ENCODE measurements at regions not wholly inside any gene's neighbourhood (a gene's known extent, or its start where the extent isn't known, plus 50 kb on each side); places are given as distances from the start of the nearest gene placed in this dataset.

DNA sequence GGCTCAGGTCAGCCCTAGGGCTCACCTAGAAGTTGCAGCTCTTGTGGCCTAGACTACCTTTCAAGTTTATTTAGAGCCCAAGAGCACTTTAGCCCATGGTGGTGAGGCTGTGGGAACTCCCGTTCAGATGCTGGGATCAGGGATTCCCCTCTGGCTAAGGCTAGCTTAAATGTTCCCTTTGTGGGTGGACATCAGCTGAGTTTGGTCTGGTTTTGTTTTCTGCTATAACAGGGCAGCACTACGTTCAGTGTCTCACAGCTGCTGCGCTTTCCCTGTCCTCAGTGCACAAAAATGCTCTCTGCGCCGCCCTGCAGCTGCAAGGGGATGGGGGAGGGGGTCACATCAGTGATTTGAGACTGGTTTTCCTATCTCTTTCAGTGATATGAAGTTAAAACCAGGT lies 170.5 kb upstream of the KCNJ3 start:
- Histone ChIP-seq H4K20me1 (ENCODE audit: low read depth, low read length) (no peaks in the 10 kb centered on the region), H3K27ac (ENCODE audit: low read depth, low read length) (no peak overlapping the region), H3K9me3 (ENCODE audit: insufficient read depth, low read length) (no peaks in the 10 kb centered on the region), H2AFZ (ENCODE audit: low read depth, low read length, severe bottlenecking) (no peak overlapping the region), H3K4me2 (ENCODE audit: low read depth, low read length, poor library complexity, severe bottlenecking) (no peak overlapping the region), H3K9me2 (replicated peaks; ENCODE audit: insufficient read depth, low read length) (no peaks in the 10 kb centered on the region; the same call in 1 of the 2 replicates), H3K9ac (ENCODE audit: low read length) (no peak overlapping the region), H3K4me3 (ENCODE audit: insufficient read depth, low read length, poor library complexity, severe bottlenecking) (no peak overlapping the region), H3F3A (ENCODE audit: insufficient read depth) (no peaks in the 10 kb centered on the region), H3K36me3 (ENCODE audit: low read length) (no peaks in the 10 kb centered on the region), H3K27me3 (ENCODE audit: low read length) (no peaks in the 10 kb centered on the region), H3K79me2 (ENCODE audit: insufficient read depth, low read length) (no peaks in the 10 kb centered on the region)
- TF ChIP-seq EZH2phosphoT487 (conservative IDR thresholded peaks at IDR 0.05; ENCODE audit: low read length): no peak
- TF ChIP-seq, protein P1, sequence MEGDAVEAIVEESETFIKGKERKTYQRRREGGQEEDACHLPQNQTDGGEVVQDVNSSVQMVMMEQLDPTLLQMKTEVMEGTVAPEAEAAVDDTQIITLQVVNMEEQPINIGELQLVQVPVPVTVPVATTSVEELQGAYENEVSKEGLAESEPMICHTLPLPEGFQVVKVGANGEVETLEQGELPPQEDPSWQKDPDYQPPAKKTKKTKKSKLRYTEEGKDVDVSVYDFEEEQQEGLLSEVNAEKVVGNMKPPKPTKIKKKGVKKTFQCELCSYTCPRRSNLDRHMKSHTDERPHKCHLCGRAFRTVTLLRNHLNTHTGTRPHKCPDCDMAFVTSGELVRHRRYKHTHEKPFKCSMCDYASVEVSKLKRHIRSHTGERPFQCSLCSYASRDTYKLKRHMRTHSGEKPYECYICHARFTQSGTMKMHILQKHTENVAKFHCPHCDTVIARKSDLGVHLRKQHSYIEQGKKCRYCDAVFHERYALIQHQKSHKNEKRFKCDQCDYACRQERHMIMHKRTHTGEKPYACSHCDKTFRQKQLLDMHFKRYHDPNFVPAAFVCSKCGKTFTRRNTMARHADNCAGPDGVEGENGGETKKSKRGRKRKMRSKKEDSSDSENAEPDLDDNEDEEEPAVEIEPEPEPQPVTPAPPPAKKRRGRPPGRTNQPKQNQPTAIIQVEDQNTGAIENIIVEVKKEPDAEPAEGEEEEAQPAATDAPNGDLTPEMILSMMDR (IDR thresholded peaks at IDR 0.05; ENCODE audit: insufficient read depth, low read length, poor library complexity, severe bottlenecking): no peak

DNA sequence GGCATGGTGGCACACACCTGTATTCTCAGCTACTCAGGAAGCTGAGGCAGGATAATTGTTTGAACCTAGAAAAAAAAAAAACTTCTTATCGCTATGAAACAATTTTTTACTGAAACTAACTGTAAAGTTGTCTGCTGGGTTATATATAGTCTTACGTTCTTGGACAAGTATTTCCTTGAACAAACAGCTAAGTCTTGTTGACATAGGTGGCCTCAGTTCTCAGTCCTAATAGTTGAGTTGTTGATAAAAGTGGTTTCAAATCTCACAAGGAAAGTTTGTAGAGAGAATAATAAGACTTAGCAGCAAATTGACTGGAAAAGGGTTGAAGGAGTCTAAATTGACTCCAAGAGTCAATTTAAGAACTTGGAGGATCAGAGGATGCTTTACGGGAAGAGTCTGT lies 166.5 kb upstream of the KCNJ3 start:
- no peaks in the 10 kb centered on the region for H3K9me3 ChIP-seq (ENCODE audit: insufficient read depth, low read length)
- no peak overlapping the region for H3K4me2 ChIP-seq (ENCODE audit: low read depth, low read length, poor library complexity, severe bottlenecking)
- no peaks in the 10 kb centered on the region for H3K27me3 ChIP-seq (ENCODE audit: low read length)
- no peaks in the 10 kb centered on the region; the same call in 1 of the 2 replicates for H3K9me2 ChIP-seq (replicated peaks; ENCODE audit: insufficient read depth, low read length)
- no peaks in the 10 kb centered on the region for H3K79me2 ChIP-seq (ENCODE audit: insufficient read depth, low read length)
- no peak overlapping the region for H3K27ac ChIP-seq (ENCODE audit: low read depth, low read length)
- TF ChIP-seq, protein P1 (IDR thresholded peaks at IDR 0.05; ENCODE audit: insufficient read depth, low read length, poor library complexity, severe bottlenecking): no peak
- no peak for TF ChIP-seq EZH2phosphoT487 (conservative IDR thresholded peaks at IDR 0.05; ENCODE audit: low read length)
- no peak overlapping the region for H3K9ac ChIP-seq (ENCODE audit: low read length)
- H3K36me3 ChIP-seq (ENCODE audit: low read length): no peaks in the 10 kb centered on the region
- H4K20me1 ChIP-seq (ENCODE audit: low read depth, low read length): no peaks in the 10 kb centered on the region
- H3K4me3 ChIP-seq (ENCODE audit: insufficient read depth, low read length, poor library complexity, severe bottlenecking): no peak overlapping the region
- H2AFZ ChIP-seq (ENCODE audit: low read depth, low read length, severe bottlenecking): no peak overlapping the region
- no peaks in the 10 kb centered on the region for H3F3A ChIP-seq (ENCODE audit: insufficient read depth)

DNA sequence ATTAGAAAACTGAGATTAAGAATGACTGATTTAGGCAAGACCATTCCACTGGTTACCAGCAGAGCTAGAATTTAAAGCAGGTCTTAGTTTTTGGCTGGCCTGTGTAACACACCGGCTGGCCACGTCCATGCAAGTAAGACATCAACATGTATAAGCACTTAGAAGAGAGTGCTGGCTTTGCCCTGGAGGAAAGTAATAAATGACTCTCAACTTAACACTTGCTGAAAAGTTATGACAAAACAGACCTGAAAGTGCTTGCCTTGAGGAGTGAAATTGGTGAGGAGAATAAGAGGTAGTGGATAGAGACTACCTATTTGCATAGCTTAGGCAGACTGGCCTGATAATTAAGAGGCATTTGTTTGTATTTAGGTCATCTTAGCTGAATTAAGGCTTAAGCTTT lies 165.7 kb upstream of the KCNJ3 start:
- TF ChIP-seq, protein P1 (IDR thresholded peaks at IDR 0.05; ENCODE audit: insufficient read depth, low read length, poor library complexity, severe bottlenecking): no peak
- TF ChIP-seq EZH2phosphoT487 (conservative IDR thresholded peaks at IDR 0.05; ENCODE audit: low read length): no peak
- Histone ChIP-seq H3K4me2 (ENCODE audit: low read depth, low read length, poor library complexity, severe bottlenecking) (no peak overlapping the region), H3K9me2 (replicated peaks; ENCODE audit: insufficient read depth, low read length) (no peaks in the 10 kb centered on the region; the same call in 1 of the 2 replicates)

More for the DNA sequence above, 165.7 kb upstream of the KCNJ3 start:
- H2AFZ ChIP-seq (ENCODE audit: low read depth, low read length, severe bottlenecking): no peak overlapping the region
- no peaks in the 10 kb centered on the region for H3K79me2 ChIP-seq (ENCODE audit: insufficient read depth, low read length)
- no peaks in the 10 kb centered on the region for H3K36me3 ChIP-seq (ENCODE audit: low read length)
- H3F3A ChIP-seq (ENCODE audit: insufficient read depth): no peaks in the 10 kb centered on the region
- no peaks in the 10 kb centered on the region for H4K20me1 ChIP-seq (ENCODE audit: low read depth, low read length)
- H3K27ac ChIP-seq (ENCODE audit: low read depth, low read length): no peak overlapping the region
- H3K4me3 ChIP-seq (ENCODE audit: insufficient read depth, low read length, poor library complexity, severe bottlenecking): no peak overlapping the region
- no peaks in the 10 kb centered on the region for H3K27me3 ChIP-seq (ENCODE audit: low read length)
- no peaks in the 10 kb centered on the region for H3K9me3 ChIP-seq (ENCODE audit: insufficient read depth, low read length)
- H3K9ac ChIP-seq (ENCODE audit: low read length): no peak overlapping the region
